Left lung (tissue), 4 donors: ENCODE measurements at regions not wholly inside any gene's neighbourhood (a gene's known extent, or its start where the extent isn't known, plus 50 kb on each side); places are given as distances from the start of the nearest gene placed in this dataset.
A peak's percentile ranks its signal among the peaks of the same experiment; 100 is the strongest.

Experiments used
- ATAC-seq: fragments of 200-7000 bp; cut with Tn5 transposase; one replicate; pipeline ENCODE4 v1.9.1; 2020; ENCODE audit warnings: moderate library complexity
- DNase-seq, 4 donors: peaks; one replicate each; pipeline ENCODE4 v3.0.0-alpha.2; 2013 to 2020
- H3K27ac ChIP-seq, 2 donors: fragments of 200-600 bp; sonication (generic) in 1 of 2; one replicate each; pipeline versions ENCODE4 v1.5.0 to v1.8.0; 2020 to 2021
- H3K27me3 ChIP-seq, 2 donors: fragments of 200-600 bp; sonication (generic) in 1 of 2; one replicate each; pipeline versions ENCODE4 v1.5.0 to v1.8.0; 2020 to 2021
- H3K36me3 ChIP-seq, 2 donors: fragments of 200-600 bp; sonication (generic) in 1 of 2; one replicate each; pipeline versions ENCODE4 v1.5.0 to v1.8.0; 2020 to 2021
- H3K4me1 ChIP-seq, 2 donors: fragments of 200-600 bp; one replicate each; pipeline ENCODE4 v1.8.0; 2021
- H3K4me3 ChIP-seq, 2 donors: fragments of 200-600 bp; sonication (generic) in 1 of 2; one replicate each; pipeline versions ENCODE4 v1.5.0 to v1.8.0; 2020 to 2021; ENCODE audit warnings: mild to moderate bottlenecking in 1 of 2
- H3K9me3 ChIP-seq, 2 donors: fragments of 200-600 bp; sonication (generic) in 1 of 2; one replicate each; pipeline versions ENCODE4 v1.5.0 to v1.8.0; 2020 to 2021
- CTCF ChIP-seq, 2 donors: fragments of 200-600 bp; sonication (generic) in 1 of 2; IDR thresholded peaks; one replicate each; pipeline versions ENCODE4 v1.5.0 to v1.8.0; 2021; ENCODE audit warnings: antibody characterized with exemption in 2 of 2
- intact Hi-C, 2 donors: fragments of 100-400 bp; cut with DNase I; formaldehyde crosslinking; loops; one replicate each; pipeline versions ENCODE4 v1.11.2 to v1.14.2; 2022
- donor health status: DM: no; HTN: yes; CAD: no.
- donor health status: DM: no; HTN: no; CAD: no.

- peaks cover 4 to 52% of the 10 kb centered on the region in 2 donors for H3K4me1 ChIP-seq
- no peak for TF ChIP-seq CTCF (IDR thresholded peaks at IDR 0.05)
- H3K36me3 ChIP-seq, result no peaks in the 10 kb centered on the region
- no peaks in the 10 kb centered on the region for H3K27me3 ChIP-seq
- intact Hi-C loops, result no loop called here
- peak overlapping the region; percentile 98 to 99 for H3K27ac ChIP-seq
- DNase-seq (no peak), ATAC-seq (peak; percentile 23)
- H3K9me3 ChIP-seq, result no peaks in the 10 kb centered on the region
- H3K4me3 ChIP-seq, result peak overlapping the region; percentile 81
Measured at GRCh38 chr1:65066419-65066765, 81.6 kb upstream of the AK4 start.

- intact Hi-C loops, result no loop called here
- ATAC-seq, result peak; percentile 85
- peaks cover 4 to 48% of the 10 kb centered on the region in 2 donors for H3K4me1 ChIP-seq
Measured at GRCh38 chr1:65066766-65067490, 81.1 kb upstream of the AK4 start.

GRCh38 chr1:65067491-65068201 is 80.4 kb upstream of the AK4 start:
- ATAC-seq (peak; percentile 29), DNase-seq (peak; percentile 71 to 88 (median 80))
- peaks cover 1 to 41% of the 10 kb centered on the region in 2 donors for H3K4me1 ChIP-seq
- peak overlapping the region; percentile 98 to 99 for H3K27ac ChIP-seq
- peak overlapping the region; percentile 69 to 81 for H3K4me3 ChIP-seq
- no peaks in the 10 kb centered on the region for H3K27me3 ChIP-seq
- intact Hi-C loops, result no loop called here
- no peak for TF ChIP-seq CTCF (IDR thresholded peaks at IDR 0.05)
- H3K9me3 ChIP-seq, result no peaks in the 10 kb centered on the region
- H3K36me3 ChIP-seq, result no peaks in the 10 kb centered on the region

More at GRCh38 chr1:65066766-65067490, 81.1 kb upstream of the AK4 start:
- peak; percentile 88 to 96 (median 94) for DNase-seq
- Histone ChIP-seq H3K9me3 (no peaks in the 10 kb centered on the region), H3K27ac (peak overlapping the region; percentile 98 to 99), H3K27me3 (no peaks in the 10 kb centered on the region), H3K4me3 (peak overlapping the region; percentile 81), H3K36me3 (no peaks in the 10 kb centered on the region)
- no peak for TF ChIP-seq CTCF (IDR thresholded peaks at IDR 0.05)

GRCh38 chr1:65068202-65069010 is 79.6 kb upstream of the AK4 start:
- intact Hi-C loops, result no loop called here
- H3K27me3 ChIP-seq, result no peaks in the 10 kb centered on the region
- peaks cover 0 to 33% of the 10 kb centered on the region in 2 donors for H3K4me1 ChIP-seq
- H3K9me3 ChIP-seq, result no peaks in the 10 kb centered on the region
- H3K4me3 ChIP-seq, result peak overlapping the region; percentile 69 to 81
- DNase-seq (peak in 2 of 4 donors; percentile 46 to 56), ATAC-seq (peak; percentile 3)
- no peak for TF ChIP-seq CTCF (IDR thresholded peaks at IDR 0.05)
- peak overlapping the region; percentile 98 to 99 for H3K27ac ChIP-seq
- H3K36me3 ChIP-seq, result no peaks in the 10 kb centered on the region
